Ovary (tissue), 7 donors: ENCODE measurements at regions not wholly inside any gene's neighbourhood (a gene's known extent, or its start where the extent isn't known, plus 50 kb on each side); places are given as distances from the start of the nearest gene placed in this dataset.

Experiments used
- DNase-seq, 5 donors: peaks; one replicate each; pipeline ENCODE4 v3.0.0-alpha.2; 2019 to 2020
- H3K27ac ChIP-seq, 2 donors: fragments of 200-600 bp; one replicate each; pipeline versions ENCODE4 v1.5.1 to v1.8.0; 2019 to 2022
- H3K27me3 ChIP-seq: fragments of 200-600 bp; one replicate; pipeline ENCODE4 v1.8.0; 2022
- H3K36me3 ChIP-seq: fragments of 200-600 bp; sonication (generic); one replicate; pipeline ENCODE4 v1.5.1; 2019
- H3K4me1 ChIP-seq: one replicate; pipeline ENCODE4 v1.8.1; 2013; ENCODE audit warnings: mild to moderate bottlenecking, moderate library complexity; ENCODE audit not compliant: insufficient read depth
- H3K4me3 ChIP-seq: fragments of 200-600 bp; sonication (generic); one replicate; pipeline ENCODE4 v1.5.1; 2017
- H3K9me3 ChIP-seq, 2 donors: fragments of 200-600 bp in 1 of 2; sonication (generic) in 1 of 2; one replicate each; pipeline versions ENCODE4 v1.5.1 to v1.8.1; 2013 to 2019; ENCODE audit warnings: mild to moderate bottlenecking in 1 of 2, moderate library complexity in 1 of 2
- CTCF ChIP-seq, 3 donors: fragments of 450-650 bp in 2 of 3; fragments of 200-600 bp in 1 of 3; IDR thresholded peaks; one replicate each; pipeline versions ENCODE4 v1.5.1 to v1.8.0; 2016 to 2022; ENCODE audit warnings: antibody characterized with exemption in 3 of 3, mild to moderate bottlenecking in 1 of 3
- EP300 ChIP-seq: sonication (generic); formaldehyde crosslinking; IDR thresholded peaks from one replicate; pipeline ENCODE4 v1.6.1; 2017; ENCODE audit warnings: antibody characterized with exemption
- POLR2A ChIP-seq: fragments of 450-650 bp; IDR thresholded peaks from one replicate; pipeline ENCODE4 v1.6.1; 2017; ENCODE audit warnings: antibody characterized with exemption, mild to moderate bottlenecking, moderate library complexity
- WGBS, 3 donors: extraction: QIAGEN DNeasy Blood & Tissue Kit in 1 of 3; methylation state at CpG; one replicate each; pipeline versions ENCODE4 v1.1.5 to v1.1.7; 2013 to 2017; 5-methylcytosine and 5-hydroxymethylcytosine counted together
- intact Hi-C, 4 donors: fragments of 100-400 bp; cut with DNase I; formaldehyde crosslinking; loops; one replicate each; pipeline versions ENCODE4 v1.11.0 to v1.15.1; 2022 to 2023
- donor health status: DM: no; HTN: no; CAD: no; lungs with moderate emphysema.
- donor health status: DM: no; HTN: no; CAD: no.
- donor health status: Bipolar disorder and iron deficiency.
- donor health status: DM: no; HTN: no; CAD: no.
- donor health status: DM: yes; HTN: yes; CAD: no.

- no peak overlapping the region for H3K27ac ChIP-seq
- H3K27me3 ChIP-seq = no peaks in the 10 kb centered on the region
- intact Hi-C loops = no loop called here
- no peaks in the 10 kb centered on the region for H3K9me3 ChIP-seq
- no peak for DNase-seq
- WGBS, 3 donors = 68 to 71% (median 71%) methylated on average over 1 of the region's 1 CpG
- no peaks in the 10 kb centered on the region for H3K36me3 ChIP-seq
- H3K4me3 ChIP-seq = no peak overlapping the region
- no peak for TF ChIP-seq CTCF (IDR thresholded peaks at IDR 0.05)
- no peak for TF ChIP-seq EP300
- no peak for TF ChIP-seq POLR2A
- no peaks in the 10 kb centered on the region for H3K4me1 ChIP-seq
These were observed 176.2 kb downstream of the KIF18A start for GRCh38 chr11:27931770-27932169.

GRCh38 chr11:27930946-27931345 is 177.0 kb downstream of the KIF18A start:
- no peaks in the 10 kb centered on the region for H3K4me1 ChIP-seq
- no peak overlapping the region for H3K4me3 ChIP-seq
- intact Hi-C loops = no loop called here
- WGBS, 3 donors = 43 to 60% (median 56%) methylated on average over 1 of the region's 1 CpG
- H3K27ac ChIP-seq = no peak overlapping the region
- TF ChIP-seq EP300 (no peak), POLR2A (no peak), CTCF (IDR thresholded peaks at IDR 0.05) (no peak)
- H3K27me3 ChIP-seq = no peaks in the 10 kb centered on the region
- H3K36me3 ChIP-seq = no peaks in the 10 kb centered on the region
- H3K9me3 ChIP-seq = no peaks in the 10 kb centered on the region
- no peak for DNase-seq

GRCh38 chr11:27928809-27929208 is 179.1 kb downstream of the KIF18A start:
- Histone ChIP-seq H3K27me3 (no peaks in the 10 kb centered on the region), H3K4me3 (no peak overlapping the region), H3K27ac (no peak overlapping the region), H3K4me1 (no peaks in the 10 kb centered on the region), H3K36me3 (no peaks in the 10 kb centered on the region), H3K9me3 (no peaks in the 10 kb centered on the region)
- intact Hi-C loops = no loop called here
- DNase-seq = no peak
- TF ChIP-seq POLR2A = no peak
- 70 to 82% (median 75%) methylated on average over 1 of the region's 1 CpG for WGBS, 3 donors

- H3K4me3 ChIP-seq = no peak overlapping the region
- no peaks in the 10 kb centered on the region for H3K4me1 ChIP-seq
- TF ChIP-seq EP300 (no peak), POLR2A (no peak)
- WGBS, 3 donors = 66 to 79% (median 67%) methylated on average over 4 of the region's 4 CpGs
- H3K36me3 ChIP-seq = no peaks in the 10 kb centered on the region
- H3K9me3 ChIP-seq = no peaks in the 10 kb centered on the region
- H3K27ac ChIP-seq = no peak overlapping the region
- intact Hi-C loops = no loop called here
- H3K27me3 ChIP-seq = no peaks in the 10 kb centered on the region
- no peak for DNase-seq
These were observed 180.9 kb downstream of the KIF18A start for GRCh38 chr11:27926981-27927481.

- WGBS, 3 donors = 60 to 75% (median 66%) methylated on average over 2 of the region's 2 CpGs
- DNase-seq = no peak
- Histone ChIP-seq H3K36me3 (no peaks in the 10 kb centered on the region), H3K4me1 (no peaks in the 10 kb centered on the region), H3K27ac (no peak overlapping the region), H3K9me3 (no peaks in the 10 kb centered on the region), H3K27me3 (no peaks in the 10 kb centered on the region), H3K4me3 (no peak overlapping the region)
- intact Hi-C loops = no loop called here
- no peak for TF ChIP-seq CTCF (IDR thresholded peaks at IDR 0.05)
- TF ChIP-seq POLR2A = no peak
- TF ChIP-seq EP300 = no peak
These were observed 181.5 kb downstream of the KIF18A start for GRCh38 chr11:27926486-27926885.

- H3K36me3 ChIP-seq = no peaks in the 10 kb centered on the region
- TF ChIP-seq POLR2A (no peak), CTCF (IDR thresholded peaks at IDR 0.05) (no peak), EP300 (no peak)
- intact Hi-C loops = no loop called here
These were observed 186.5 kb downstream of the KIF18A start for GRCh38 chr11:27921472-27921871.

More at GRCh38 chr11:27921472-27921871, 186.5 kb downstream of the KIF18A start:
- Histone ChIP-seq H3K4me3 (no peak overlapping the region), H3K27me3 (no peaks in the 10 kb centered on the region), H3K9me3 (no peaks in the 10 kb centered on the region), H3K4me1 (no peaks in the 10 kb centered on the region), H3K27ac (no peak overlapping the region)
- no peak for DNase-seq
